ENCODE measurements at regions not wholly inside any gene's neighbourhood (a gene's known extent, or its start where the extent isn't known, plus 50 kb on each side); places are given as distances from the start of the nearest gene placed in this dataset.

DNA sequence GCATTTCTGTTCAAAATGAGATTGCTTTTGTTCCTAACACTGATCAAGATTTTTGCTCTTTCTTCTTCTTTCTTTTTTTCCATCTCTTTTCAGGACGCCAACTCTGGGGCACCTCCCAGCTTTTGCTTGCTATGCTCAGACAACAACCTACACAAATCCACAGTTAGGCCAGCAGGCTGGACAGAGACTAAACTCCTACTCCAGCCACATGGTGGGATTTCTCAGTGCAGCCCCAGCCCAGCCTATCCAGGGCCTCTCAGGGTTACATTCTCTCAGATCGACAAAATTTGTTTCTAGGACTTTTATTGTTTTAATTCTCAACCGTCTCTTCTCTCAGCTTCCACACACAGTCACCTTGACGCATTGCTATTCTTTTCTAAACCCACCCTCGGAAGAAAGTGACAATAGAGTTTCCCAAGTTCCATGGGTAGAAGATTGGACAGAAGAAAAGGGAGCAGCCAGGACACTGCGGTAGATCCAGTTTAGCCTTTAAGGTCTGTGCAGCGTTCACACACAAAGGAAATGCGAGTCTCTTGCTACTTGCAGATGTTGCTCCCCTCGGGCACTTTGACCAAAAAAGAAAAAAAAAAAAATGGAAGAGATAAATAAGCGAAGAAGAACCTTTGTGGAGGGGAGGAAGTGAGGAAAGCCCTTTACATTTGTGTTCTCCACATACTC lies 588.6 kb upstream of the GRAMD2B start:
- no peak for DNase-seq

DNA sequence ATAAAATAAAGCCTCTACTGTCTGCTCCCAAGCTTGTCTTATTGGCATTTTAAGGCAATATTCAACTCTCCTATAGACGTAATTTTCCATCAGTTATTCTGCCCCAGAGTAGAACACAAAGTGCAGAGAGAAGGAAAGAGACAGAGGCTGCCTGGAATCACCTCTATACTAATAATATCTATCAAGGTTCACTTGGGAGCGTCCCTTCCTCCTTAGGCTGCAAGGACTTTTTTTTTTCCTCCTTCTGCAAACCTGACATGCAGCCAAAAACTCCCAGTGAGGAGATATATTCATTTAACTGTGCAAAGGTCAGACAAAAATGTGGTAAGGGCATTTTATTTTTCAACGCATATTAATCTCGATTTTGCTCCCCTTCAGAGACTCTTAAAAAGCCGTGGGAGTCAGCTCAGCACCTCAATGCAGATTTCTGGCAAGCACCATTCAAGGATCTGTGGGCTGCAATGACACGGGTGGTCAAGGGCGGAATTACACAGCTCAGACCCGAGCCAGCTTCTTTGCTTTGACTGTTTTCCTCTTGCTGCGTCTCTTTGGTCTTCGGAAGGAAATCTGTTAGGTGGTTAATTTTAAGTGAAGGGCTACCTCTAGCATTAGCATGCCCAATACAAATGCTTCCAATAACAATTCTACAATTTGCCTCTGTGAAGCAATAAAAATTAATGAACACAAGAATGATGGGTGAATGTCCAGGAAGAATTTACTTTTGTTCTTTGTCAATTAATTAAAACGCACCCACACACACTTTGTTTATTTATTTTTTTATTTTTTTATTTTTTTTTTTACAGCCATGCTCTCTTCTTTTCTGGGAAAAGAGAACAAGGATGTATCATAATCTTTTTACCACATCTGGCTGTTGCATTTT lies 587.7 kb upstream of the GRAMD2B start:
- DNase-seq, result peak; percentile 72

DNA sequence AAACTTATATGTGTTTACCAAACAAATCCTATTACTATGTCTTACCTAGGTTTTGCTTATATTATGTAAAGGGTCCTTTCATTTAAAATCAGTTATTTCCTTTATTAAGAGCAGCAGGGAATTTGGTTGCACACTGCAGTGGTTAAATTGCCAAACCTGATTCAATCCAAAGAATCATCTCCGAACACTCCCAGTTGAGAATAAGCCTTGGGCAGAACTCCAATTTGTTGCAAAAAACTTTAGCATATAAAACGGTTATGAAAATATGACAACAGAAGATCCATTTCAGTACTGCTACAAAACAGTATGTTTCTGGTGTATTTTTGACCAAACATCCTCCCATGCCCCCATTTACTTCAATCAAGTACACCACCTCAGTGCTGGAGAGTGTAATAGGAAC lies 587.0 kb upstream of the GRAMD2B start:
- DNase-seq, result no peak

DNA sequence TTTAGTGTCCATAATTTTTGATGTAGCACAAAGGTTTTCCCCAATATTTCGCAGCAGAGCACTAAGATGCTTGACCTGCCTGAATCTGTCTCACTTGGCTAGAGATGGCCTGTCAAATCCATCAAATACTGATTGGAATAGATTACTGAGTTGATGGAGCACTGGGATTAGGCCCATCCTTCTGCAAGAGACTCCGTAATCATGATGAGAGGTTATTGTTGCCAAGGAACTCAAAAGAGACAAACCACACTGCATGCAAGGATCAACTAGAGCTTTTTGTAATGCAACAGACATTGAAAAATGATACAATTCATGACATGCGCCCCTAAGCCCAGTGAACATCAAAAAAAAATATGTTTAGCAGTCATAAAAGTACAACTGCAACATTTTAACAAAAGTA lies 585.3 kb upstream of the GRAMD2B start:
- DNase-seq, result no peak

DNA sequence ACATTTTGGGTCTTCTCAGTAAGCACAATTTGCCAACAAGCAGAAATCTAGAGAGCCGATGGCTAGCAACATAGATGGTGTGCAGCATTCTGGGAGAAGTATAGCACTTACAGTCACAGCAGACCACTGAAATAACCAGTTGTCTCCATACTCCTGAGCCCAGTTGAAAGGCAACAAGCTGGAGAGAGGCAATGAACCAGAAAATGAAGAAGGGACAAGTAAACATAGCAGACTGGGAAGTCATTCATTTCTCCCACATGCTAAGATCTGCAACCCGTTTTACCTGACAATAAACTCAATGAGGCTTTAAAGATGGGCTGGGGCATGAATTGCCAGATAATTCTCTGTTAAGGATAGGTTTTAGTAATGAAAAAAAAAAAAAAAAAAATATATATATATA lies 575.6 kb upstream of the GRAMD2B start:
- DNase-seq, result peak; percentile 7

DNA sequence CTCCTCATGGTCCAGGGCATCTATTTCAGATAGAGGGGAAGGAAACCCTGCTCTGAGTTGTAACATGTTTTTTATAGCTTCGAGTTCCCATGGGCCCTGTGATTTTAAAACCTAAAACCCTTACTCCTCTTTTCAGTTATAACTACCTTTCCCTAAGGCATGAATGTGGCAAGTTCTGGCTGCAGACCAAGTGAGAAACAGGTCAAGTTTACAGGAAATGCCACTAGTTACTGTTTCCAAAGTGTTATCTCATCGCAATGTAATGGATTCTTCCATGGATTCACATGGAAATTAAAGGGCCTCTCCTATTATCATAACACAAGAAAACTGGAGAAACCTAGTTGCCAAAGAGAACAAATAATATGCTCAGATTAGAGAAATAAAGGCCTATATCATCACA lies 574.5 kb upstream of the GRAMD2B start:
- DNase-seq, result no peak

DNA sequence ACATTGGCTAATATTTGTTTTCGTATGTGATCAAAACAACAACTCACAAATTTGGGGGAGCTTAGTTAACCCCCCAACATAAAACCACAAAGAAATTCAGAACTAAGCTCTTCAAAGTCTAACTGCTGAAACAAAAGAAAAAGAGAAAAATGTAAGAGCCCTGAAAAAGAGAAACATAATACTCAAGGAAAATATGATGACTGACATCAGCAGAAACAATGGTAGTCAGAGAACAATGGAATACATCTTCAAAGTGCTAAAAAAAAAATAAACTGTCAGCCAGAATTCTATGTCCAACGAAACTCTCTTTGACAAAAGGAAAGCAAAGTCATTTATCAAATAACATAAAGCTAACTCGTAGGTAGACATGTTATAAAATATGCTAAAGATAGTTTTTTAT lies 566.3 kb upstream of the GRAMD2B start:
- no peak for DNase-seq

DNA sequence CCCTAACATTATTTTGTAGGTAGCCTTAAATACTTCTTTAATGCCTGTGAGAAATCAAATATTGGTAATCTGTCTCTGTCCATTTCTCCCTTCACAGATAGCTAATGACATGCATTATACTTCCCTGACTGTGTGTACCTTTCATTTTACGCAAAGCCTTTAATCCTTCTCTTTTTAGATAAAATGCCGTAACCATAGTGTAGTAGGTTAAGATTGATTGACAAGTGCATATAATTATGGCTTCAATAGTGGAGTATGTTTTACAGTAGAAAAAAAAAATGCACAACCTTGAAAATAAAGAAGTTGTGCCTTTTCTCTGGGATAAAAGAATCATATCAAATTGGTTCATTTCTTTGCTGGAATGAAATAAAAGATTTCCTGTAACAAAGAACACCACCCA lies 559.6 kb upstream of the GRAMD2B start:
- no peak for DNase-seq

DNA sequence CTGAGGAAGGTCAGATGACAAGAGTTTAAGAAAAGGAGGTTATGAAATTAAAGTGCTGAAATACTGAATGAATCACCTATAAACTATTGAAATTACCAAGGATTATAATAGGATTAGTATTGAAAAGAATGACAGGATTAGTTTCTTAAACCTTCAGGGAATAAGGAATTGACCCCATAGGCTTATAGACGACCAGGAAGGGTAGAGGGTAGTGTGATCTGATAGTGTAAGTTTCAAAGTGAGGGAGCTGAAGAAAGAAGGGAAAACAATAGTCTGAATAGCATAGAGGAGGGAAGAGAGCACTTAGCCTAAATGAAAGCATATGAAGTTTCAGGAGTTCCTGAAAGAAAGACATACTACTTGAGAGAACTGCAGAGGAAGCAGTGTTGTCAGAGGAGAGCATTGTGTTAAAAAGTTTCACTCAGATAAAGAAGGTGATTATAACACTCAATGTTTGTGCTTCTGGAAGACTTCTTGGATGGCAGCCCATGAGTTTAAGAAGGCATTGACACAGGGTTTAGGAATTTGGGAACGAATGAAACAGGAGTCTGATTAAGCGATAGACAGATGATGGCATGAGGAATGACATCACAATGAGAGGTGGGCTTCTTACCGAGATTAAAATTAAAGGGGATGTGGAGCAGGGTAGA lies 557.9 kb upstream of the GRAMD2B start:
- DNase-seq, result no peak

DNA sequence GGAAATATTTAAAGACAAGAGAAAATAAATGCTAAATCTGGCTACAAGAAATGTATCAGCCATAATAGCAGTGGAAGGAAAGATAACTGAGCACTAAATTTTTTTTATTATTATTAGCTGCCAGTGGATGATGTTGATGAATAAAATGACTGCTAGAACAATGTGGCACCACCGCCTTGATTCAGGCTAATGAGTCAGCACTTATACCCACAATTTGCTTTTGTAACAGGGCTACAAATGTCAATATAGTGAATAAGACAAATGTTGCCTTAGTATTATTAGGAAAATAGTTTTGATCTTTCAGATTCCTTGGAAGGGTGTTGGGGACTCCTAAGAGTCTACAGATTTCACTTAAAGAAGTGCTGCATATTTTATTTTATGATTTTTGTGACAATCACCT lies 555.2 kb upstream of the GRAMD2B start:
- DNase-seq, result no peak

DNA sequence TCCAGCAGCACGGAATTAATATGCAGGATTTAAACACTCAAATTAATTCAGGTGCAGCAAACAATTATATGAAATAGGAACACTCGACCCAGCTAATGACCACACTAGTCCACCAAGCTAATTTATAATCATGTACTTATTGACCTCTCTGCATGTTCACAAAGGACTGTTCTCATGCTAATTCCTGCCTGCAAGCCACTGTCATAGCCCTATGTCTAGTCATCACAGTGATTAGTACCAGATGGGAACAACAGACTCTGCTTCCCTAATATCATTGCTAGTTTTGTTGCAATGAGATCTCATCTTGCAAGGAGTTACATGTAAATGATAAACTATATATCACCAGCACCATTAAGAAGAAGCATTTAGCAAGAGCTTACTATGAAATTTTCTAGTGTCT lies 553.0 kb upstream of the GRAMD2B start:
- DNase-seq, result no peak

DNA sequence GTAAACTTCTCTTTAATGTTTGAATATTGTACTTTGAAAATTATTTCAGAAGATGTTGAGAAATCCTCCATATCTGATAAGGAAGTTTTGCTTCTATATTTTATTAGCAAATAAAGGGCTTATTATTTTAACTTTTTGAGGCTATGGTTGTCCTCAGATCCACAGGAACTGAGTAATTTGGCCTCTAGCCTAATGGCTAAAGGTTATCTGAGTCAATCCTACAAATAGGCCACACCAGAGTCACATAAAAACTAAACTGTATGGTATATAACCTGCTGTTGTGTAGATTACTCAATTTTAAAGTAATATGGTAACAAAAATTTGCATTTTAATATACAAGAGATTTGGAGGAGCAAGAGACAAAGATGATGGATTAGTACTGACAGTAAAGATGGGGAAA lies 549.2 kb upstream of the GRAMD2B start:
- no peak for DNase-seq

DNA sequence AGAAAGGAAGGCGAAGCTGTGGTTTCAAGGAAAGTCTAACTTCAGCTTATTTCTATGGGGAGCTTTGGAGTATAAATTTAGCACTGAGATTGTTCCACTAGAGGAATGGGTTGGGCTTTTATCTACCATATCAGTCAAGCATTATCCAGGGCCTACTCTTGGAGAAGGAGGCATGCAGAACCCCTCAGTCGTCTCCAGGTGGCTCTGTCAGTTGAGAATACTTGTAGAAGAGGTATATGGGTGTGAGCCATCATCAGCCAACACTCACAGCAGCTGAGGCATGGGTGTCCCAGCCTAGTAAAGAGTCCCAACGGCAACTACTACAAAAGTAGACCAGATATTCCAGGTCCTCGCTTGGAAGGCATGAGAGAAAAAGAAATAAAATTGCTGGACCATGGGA lies 548.5 kb upstream of the GRAMD2B start:
- peak; percentile 35 for DNase-seq

DNA sequence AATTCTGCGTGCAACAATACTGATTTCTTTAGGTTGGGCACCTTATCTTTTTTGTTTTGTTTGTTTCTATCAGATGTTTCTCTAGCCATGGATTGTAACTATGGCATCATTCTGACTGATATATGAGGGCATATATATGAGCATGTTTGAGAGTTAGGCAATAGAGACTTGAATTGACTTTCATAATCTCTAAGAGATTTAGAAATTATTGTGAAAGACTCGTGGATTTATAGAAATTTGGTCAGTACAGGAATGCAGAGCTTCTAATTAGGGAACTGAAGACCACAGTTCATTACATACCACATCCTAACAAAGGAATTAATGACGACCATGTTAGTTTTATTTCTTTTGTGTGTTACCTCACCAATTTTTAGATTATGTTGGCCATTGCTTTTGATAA lies 546.0 kb upstream of the GRAMD2B start:
- no peak for DNase-seq

DNA sequence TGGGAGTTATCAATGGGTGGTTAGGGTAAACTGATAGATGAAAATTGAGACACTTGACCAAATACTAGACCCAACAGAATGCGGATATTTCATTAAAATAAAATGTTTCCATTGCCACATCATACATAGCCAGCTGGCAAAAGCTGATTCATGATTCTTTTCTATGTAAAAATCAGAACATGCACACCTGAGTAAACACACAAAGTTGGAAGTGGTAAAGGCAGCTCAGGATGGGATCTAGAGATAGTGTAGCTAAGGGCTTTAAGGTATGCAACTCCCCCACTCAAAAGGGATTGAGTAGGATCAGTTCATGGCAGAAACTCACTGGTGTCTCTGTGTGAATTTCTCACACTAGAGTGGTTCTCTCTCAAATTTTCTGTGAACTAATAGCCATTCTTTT lies 541.1 kb upstream of the GRAMD2B start:
- peak; percentile 33 for DNase-seq

DNA sequence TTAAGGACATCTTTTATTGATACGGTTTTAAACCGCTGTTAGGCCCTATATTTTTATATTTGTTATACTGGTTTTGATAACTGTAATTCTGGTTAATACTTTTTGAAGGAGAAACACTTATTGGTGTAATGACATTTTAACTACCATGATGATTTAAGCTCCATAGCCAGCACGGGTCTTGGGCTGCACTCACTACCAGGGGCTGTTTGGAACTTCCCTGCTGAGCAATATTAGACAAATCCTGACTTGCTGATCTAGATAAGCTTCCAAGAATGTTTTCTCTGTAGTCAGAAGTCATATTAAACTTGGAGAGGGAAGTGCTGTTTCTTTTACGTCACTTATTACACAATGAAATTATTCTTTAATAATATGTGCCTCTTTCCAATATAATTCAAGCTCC lies 540.0 kb upstream of the GRAMD2B start:
- DNase-seq, result no peak

DNA sequence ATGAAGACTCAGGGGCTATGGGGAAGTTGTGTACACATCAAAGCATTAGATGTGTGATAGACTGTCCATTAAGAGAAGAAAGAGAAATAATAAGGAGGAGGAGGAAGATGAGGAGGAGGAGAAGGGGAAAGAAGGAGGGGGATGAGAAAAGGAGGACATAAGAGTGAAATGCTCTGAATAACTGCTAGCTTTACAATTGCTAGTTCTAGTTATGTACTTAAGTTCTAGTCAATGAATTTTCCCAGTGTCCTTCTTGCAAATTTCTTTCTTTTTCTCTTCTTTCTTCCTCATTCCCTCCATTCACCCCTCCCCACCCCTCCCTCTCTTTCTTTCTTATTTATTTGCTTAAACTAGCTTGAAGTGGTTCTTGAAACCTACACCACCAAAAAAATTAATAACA lies 534.9 kb upstream of the GRAMD2B start:
- no peak for DNase-seq

DNA sequence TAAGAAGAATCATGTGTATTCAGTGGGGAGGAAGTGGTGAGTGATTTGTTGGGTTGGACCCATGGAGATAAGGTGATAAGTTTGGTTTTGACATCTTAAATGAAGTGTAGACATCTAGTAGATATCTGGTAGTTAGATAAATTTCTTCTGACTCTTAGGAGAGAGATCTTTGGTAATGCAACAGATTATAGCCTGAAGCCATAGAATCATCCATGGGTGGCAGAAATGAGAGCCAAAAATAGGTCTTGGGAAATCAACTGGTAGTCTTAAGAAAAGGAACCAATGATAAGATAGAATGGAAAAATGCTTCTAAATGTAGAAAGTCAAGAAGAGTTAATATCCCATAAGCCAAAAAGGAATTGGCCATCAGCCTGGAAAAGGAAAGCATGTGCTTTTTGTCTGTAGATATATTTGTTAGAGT lies 532.7 kb upstream of the GRAMD2B start:
- no peak for DNase-seq

DNA sequence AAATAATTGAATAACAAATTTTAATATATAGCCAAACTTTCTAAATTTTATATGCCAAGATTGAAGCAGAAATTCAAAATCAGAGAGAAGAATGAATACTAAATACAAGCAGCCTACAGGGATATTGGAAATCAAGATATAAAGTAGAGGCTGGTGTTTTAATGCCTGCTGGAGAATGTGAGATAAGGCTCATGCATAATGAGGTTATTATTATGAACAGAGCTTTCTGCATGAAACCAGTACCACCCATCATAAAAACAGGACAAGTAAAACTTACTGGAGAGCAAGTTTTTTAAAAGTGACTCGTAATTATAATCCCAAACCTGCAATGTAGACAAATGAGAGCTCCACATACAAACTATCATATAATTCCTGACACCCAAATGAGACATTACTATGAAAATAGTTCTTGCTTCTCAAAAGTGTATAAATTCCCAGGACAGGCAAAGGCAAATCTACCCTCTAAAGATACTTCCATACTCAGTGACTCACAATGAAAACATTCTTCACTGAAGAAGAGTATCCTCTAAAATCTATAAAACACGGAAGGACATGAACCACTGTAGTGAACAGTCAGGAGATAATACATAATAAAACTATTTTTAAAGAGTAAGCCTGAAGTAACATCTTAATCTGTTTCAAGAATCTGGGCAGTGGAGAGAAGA lies 532.0 kb upstream of the GRAMD2B start:
- no peak for DNase-seq

DNA sequence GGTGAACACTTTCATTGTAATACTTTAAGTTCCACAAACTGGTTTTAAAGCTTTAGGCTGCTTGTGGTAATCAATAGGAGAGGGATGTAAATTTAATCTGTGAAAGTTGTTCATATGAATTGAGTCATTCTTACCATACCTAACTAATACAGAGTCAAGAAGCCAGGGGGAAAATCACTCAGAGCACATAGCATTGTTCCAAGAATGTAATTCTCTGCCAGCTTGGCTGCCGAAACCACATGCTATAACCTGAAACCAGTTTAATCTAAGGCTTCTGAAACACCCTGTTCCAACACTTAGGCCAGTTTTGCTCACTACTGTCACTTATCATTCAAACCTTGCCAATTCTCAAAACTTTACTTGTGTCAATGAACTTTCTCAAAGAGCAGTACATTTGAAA lies 528.8 kb upstream of the GRAMD2B start:
- no peak for DNase-seq

DNA sequence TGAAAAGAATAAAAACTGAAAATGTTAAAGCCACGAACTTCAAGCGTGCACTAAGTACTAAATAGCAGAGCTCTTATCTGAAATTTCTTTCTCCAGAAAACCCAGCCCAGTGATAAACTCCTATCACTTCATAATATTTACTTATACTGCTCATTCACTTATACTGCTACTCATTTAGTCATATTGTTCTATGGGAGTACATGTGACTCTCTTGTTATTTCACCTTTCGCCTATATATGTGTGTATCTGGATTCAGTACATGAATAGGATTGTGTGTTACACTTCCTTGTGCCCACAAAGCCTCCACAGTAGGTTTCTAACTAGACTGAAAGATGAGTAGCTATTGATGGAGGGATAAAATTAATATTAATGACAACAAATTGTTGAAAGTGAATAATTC lies 526.8 kb upstream of the GRAMD2B start:
- no peak for DNase-seq

DNA sequence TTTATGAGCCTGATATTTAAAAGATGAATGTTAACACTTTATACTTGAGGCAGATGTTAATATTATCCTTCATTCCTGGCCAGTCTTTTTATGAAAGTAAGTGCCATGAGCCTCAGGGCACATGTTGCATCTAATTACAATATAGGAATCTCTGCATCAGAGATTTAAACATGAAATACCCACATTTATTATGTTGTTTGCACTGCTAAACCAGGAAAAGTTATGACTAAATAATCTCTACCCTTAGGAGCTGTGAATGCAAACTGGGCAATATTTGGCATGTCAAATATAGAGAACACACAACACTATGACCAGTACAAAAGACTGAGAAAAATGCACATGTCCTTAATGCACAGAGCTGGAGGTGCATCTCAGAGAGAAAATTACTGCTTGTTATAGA lies 526.1 kb upstream of the GRAMD2B start:
- DNase-seq, result no peak

DNA sequence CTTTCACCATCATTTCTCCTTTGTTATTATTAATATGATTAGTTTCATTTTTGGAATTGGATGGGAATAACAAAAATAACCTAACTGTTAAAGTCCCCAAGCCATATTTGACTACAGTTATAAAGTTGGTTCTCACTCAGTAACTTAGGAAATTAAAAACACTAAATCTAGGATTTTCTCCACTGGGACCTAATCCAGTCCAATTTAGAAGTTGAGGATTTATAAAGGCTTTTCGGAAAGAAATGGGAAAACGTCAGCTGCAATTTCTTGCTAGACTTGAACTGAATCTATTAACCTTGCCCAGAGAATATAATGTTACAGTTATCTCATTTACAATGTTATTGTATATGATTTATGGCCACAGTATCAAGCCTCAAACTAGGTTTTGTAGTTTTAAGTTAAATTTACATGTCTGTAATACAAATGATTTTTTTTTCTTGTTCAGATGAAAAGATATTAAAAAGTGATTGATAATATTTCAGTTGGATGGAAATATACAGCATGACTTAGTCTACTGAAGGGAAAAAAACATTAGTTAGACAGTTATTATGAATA lies 524.3 kb upstream of the GRAMD2B start:
- no peak for DNase-seq

Data from DMS53 (cell line).